HG03039 (cell line): ENCODE measurements at regions not wholly inside any gene's neighbourhood (a gene's known extent, or its start where the extent isn't known, plus 50 kb on each side); places are given as distances from the start of the nearest gene placed in this dataset.

Source experiments
- ATAC-seq: cut with Tn5 transposase; IDR thresholded peaks from one replicate; pipeline ENCODE4 v1.9.1; 2021; ENCODE audit warnings: mild to moderate bottlenecking, moderate library complexity; ENCODE audit not compliant: unreplicated experiment

GRCh38 chr1:38128511-38128910, 81.9 kb upstream of the POU3F1 start:
- no peak for ATAC-seq

DNA sequence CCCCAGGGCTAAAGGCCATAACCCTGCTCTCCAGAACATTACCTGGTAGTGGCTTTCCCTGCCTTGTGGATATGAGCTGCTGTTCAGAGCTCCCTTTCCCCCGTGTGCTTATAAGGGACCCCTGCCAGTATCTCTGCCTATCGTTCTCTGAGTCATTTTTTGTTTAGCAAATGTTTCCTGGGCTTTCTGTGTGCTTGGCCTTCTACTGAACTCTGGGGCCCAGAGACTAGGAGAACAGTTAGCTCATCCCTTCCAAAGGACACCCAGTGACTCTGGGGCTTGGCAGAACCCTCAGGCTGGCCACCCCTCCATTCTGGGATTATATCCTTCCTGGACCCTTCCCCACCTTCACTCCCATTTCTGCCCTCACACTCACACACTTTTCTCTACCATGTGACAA, 80.8 kb upstream of the POU3F1 start:
- ATAC-seq: no peak

DNA sequence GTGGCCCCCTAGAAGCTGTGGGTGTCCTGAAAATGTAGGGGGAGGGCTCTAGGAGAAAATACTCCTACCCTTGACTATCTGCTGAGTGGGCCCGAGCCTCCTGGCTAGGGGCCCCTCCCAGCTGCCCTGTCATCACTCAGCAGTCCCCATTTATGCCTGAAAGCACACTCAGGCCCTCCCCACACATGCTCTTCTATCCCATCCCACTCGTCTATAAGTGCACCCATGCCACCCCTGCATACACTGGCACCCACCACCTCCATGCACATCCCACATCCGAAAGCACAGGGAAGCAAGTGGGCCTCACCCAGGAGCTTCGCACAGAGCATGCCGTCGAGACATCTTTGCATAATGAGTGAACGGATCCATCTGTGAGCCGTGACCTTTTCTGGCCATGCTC, 80.4 kb upstream of the POU3F1 start:
- ATAC-seq: no peak

GRCh38 chr1:38125837-38126520, 79.4 kb upstream of the POU3F1 start:
- no peak for ATAC-seq

GRCh38 chr1:38125016-38125415, 78.4 kb upstream of the POU3F1 start:
- ATAC-seq: no peak

- ATAC-seq: no peak
Observed at GRCh38 chr1:38123356-38124135, 77.0 kb upstream of the POU3F1 start.

DNA sequence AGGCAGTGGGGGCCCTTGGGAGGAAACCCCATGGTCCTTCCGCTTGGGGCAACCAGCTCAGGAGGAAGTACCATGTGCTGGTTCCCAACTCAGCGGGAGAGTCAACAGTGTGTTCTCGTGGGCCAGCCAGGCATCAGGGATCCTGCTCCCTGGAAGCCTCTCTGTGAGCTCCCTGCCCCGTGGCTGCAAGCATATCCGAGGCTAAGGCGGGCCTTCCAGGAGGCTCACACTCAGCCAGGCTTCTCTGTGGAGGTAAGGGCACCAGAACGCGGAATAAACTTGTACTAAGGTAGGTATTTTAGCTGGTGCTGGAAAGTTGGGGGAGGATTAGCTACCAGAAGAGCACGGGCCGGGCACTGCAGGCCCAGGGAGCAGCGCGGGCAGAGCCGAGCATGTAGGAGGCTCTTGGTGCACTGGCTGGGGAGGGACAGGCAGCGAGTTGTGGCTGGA, 74.7 kb upstream of the POU3F1 start:
- ATAC-seq: no peak

DNA sequence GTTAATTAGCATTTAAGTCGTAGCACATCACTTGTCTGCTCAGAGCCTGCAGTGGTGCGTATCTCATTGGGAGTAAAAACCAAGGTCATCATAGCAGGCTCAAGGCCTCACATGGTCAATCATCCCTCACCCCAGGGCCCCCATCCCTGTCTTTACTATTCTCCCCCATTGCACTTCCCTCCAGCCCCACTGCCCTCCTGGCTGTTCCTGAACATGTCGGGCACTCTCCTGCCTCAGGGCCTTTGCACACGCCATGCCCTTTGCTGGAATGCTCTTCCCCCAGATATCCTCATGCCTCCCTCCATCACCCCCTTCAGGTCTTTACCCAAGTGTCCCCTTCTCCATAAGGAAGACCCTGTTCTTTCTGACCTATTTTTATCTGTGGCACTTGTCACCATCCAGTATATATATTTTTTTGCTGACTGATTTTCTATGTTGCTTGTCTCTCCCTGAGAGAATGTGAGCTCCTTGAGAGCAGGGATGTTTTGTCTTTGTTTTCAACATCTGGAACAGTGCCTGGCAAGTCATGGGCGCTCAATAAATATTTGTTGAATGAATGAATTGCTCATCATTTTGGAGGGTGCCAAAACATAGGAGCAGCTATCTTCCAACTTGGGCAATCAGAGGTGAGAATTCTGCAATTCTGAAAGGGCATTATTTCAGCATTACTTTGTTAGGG, 74.1 kb upstream of the POU3F1 start:
- no peak for ATAC-seq

- no peak for ATAC-seq
Observed at GRCh38 chr1:38118976-38119375, 72.4 kb upstream of the POU3F1 start.

- ATAC-seq: no peak
Observed at GRCh38 chr1:38117444-38117887, 70.9 kb upstream of the POU3F1 start.

DNA sequence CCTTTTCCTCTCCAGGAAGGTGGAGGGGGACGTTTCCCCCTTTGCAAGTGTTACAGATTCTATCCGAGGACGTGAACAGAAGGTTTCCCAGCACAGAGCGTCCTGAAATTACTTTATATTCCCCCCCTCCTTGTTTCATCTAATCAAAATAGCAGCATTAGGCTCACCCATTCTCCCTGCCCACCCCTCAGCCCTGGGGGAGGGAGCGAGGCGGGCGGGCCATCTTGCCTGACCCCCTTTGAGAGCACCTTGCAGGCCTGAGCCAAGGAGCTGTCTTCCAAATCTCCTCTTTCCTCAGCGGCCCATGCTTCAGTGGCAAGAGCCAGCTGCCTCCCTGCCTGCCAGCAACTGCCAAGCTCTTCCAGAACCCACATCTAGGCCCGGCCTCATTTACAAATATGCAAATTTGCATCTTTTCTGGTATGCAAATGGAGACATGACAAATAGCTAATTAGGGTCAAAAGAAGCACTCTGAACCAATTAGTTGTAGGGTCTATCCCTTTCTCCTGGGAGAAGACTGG, 69.1 kb upstream of the POU3F1 start:
- no peak for ATAC-seq

DNA sequence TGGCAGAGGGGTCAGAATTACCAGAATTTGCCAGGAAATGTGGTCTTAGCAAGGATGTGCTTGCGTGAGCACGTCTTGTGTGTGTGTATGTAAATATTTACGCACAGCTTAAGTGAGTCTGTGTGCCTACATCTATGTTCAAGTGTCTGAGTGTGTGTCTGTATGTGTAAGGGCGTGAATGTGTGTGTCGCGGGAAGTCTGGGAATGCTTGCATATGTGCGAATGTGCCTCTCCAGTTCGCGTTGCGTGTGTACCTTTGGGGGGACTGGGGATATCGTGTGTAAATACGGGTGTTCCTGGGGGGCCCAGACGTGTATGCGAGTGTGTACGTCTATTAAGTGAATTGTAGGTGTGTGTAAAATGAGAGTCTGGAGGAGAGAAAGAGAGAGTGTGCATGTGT, 68.6 kb upstream of the POU3F1 start:
- no peak for ATAC-seq

- no peak for ATAC-seq
Observed at GRCh38 chr1:38114241-38115026, 67.8 kb upstream of the POU3F1 start.

DNA sequence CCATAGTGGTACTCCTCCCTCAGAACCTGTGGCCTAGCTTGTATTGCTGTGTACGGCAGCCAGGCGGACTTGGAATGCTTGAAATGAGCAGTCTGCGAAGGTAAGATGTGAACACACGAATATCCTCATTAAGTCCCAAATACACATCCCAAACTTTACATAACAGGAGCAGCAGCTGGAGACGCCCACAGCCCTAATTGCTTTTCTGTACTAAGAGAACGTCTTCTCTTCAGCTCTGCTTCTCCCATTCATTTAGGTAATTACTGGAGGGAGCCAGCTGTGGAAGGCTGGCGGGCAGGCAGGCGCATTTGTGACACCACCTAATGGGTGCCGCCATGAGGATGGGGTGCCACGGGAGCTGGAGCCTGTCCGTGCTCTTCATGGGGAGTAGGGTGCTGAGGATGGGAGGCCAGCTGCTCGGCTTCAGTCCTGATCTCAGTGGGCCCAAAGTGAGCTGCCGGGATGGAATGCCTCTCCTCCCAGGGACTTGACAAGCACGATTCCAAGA, 66.6 kb upstream of the POU3F1 start:
- ATAC-seq: no peak

GRCh38 chr1:38111589-38111988, 65.0 kb upstream of the POU3F1 start:
- no peak for ATAC-seq

DNA sequence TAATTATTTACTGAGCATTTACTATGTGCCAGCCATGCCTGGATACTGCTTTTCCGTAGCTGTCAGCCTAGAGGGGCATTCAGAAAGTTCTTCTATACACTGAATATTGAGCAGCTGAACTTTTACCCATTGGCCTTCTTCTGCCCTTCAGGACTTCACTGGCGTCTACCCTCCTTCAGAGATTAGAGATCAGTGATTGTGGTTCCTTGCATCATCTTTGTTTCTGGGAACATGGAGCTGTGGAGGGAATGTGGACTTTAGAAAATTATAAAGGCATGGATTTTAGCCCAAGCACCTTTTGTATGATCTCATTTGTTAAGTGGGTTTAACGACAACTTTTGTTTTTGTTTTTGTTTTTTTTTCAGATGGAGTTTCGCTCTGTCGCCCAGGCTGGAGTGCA, 58.7 kb upstream of the POU3F1 start:
- no peak for ATAC-seq

- ATAC-seq: no peak
Observed at GRCh38 chr1:38102636-38103035, 56.0 kb upstream of the POU3F1 start.

DNA sequence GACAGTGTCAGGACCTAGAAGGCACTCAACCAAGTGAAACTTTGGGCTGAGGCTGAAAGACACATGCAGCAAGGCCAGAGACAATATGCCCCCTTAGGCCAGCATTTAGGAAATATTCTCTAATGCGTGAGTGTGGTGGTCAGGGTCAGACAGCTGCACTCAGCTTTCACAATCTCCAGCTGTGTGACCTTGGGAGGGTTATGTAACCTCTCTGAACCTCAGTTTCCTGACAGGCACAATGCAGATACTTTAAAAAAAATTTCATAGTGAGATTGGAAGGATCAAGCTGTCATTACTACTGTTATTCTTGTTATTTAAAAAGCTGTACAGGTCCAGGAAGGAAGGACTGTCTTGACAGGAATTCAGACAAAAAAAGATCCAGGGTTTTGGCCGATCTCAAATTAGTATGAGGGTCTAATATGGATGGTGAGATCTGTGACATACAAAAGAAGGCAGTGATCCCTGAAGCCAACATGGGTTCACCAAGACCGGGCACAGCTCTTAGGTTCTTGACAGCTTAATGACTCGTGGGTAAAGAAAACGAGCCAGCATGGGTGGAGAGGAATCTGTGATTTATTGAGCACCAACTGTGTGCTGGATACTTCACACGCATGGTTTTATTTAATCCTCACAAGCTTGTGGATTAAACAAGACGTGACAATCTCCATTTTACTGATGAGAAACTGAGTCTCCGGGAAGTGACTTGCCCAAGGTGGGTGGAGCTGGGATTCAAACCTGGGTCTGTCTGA, 54.6 kb upstream of the POU3F1 start:
- no peak for ATAC-seq

- no peak for ATAC-seq
Observed at GRCh38 chr1:38098101-38098847, 51.7 kb upstream of the POU3F1 start.
